GM19328 (cell line): ENCODE measurements at regions not wholly inside any gene's neighbourhood (a gene's known extent, or its start where the extent isn't known, plus 50 kb on each side); places are given as distances from the start of the nearest gene placed in this dataset.

Experiments used
- ATAC-seq: cut with Tn5 transposase; IDR thresholded peaks from one replicate; pipeline ENCODE4 v1.9.1; 2021; ENCODE audit warnings: mild to moderate bottlenecking, moderate library complexity; ENCODE audit not compliant: unreplicated experiment

DNA sequence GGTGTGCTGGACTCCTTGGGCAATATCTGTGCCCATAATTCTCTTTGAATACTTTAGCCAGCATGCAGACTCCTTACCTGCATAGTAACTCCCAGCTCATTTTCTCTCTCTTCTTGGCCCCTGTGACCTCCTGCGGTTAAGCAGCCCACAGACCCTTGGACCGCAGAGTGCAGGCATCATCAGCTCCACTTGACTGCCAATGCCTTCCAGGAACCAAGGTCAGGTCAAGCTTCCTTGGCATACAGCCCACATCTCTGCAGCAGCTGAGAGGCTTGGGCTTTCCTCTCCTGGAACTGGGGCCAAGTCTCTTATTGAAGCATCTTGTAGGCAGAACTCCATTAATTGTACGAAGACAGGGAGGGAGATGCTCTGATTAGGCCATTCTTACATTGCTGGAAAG, 130.1 kb upstream of the PIEZO2 start:
- no peak for ATAC-seq

DNA sequence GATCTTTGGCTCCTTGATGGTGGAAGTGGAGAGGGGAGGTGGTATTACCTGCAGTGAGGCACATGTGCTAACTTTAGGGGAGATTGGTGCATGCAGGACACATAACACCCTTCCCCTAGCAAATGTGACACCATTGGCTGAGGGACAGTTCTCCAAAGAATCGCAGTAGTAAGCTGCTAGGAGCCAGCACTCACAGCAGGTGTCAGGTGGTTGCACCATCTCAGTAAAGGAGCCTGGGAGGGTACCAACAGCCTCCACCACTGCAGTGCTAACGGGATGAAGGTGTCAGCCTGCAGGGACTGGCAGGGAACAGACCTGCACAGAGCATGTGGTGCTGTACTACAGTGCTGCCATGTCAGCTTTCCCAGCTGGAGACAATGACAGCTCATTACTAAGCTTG, 127.3 kb upstream of the PIEZO2 start:
- no peak for ATAC-seq

DNA sequence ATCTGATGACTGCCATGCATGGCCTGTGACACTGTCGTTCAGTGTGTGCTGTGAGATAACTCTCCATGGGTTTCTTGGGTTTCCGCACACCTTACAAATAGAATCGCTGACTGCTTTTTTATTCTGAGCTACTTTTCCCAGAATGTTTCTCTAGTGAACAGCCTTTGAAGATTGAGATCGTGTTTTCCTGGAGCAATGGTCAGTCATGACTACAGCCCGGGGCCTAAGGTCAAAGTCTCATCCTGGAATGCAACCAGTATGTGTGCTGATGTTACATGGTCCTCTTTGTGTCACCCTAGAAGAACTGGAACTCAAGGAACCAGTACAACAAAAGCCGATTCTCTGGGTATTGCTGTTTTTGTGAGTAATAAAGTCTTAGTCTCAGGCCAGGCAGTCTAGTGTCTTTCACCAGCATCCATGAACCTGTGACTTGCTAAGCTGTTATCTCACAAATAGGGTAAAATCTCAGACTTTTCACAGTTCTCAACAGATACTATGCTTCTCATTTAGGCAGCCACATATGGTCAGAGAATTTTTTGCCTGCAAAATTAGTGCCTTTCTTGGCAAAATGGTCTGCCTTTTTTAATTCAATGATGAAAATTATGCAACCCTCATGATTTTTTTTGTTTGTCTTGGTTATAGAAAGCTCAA, 124.9 kb upstream of the PIEZO2 start:
- no peak for ATAC-seq

DNA sequence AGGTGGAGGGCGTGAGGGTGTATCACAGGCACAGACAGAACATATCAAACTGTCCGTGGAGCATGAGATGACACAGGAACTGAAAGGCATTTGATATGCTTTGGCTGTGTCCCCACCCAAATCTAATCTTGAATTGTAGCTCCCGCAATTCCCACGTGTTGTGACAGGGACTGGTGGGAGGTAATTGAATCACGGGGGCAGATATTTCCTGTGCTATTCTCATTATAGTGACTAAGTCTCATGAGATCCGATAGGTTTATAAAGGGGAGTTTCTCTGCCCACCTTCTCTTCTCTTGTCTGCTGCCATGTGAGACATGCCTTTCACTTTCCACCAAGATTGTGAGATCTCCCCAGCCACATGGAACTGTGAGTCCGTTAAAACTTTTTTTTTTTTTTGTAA, 123.1 kb upstream of the PIEZO2 start:
- no peak for ATAC-seq

DNA sequence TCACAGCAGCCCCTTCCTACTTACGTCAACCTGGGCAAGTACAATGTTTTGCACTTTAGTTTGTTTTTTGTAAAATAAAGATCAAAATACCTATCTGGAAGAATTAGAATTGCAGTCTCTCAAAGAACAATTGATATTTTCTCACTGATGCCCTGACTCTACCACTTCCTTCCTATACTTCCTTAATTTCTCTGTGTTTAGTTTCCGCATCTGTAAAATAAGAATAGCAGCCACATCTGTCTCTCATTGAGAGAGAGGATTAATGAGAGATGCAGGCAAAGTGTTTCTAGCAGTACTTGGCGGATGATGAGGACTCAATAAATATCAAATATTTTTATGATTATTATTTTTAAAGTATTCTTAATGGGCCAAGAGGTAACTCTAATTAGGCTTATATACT, 122.6 kb upstream of the PIEZO2 start:
- ATAC-seq, result no peak

DNA sequence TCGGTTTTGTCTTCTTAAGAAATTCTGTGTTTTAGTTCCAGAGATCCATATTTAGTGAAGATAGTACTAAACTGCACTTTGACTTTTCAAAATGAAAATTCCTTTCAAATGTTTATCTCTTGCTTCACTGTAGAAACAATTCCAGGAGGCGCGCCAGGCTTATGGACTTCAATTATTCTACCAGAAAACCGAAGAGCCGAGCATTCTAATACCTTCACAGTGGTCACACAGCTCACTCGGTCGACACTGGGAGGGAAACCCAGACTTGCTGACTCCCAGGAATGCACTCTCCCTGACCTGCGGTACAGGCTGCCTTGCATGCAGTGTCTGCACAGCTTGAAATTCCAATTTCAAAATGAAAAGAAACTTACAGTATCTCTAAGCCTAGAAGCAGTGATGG, 119.9 kb upstream of the PIEZO2 start:
- ATAC-seq, result no peak

DNA sequence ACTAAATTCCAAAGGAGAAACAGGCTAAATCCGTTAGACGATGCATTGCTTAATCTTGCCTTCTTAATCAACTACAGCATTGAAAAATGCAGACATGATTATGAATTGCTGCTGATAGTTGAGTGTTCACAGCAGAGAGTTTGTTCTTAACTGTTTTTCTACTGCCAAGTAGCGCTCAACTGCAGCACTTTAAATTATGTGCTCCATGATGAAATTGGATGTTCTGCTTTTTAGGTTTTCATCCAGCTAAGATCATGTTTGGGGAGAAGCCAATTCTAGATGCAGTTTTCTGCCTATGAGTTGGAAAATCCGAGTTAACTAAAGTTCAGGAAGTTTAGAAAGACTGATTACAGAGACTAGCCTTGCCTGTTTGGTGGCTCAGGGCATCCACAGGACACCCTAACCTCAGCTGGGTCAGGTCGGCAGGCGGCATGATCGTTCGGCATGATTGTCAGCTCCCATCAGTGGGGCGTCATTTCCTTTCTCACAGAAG, 119.4 kb upstream of the PIEZO2 start:
- no peak for ATAC-seq

DNA sequence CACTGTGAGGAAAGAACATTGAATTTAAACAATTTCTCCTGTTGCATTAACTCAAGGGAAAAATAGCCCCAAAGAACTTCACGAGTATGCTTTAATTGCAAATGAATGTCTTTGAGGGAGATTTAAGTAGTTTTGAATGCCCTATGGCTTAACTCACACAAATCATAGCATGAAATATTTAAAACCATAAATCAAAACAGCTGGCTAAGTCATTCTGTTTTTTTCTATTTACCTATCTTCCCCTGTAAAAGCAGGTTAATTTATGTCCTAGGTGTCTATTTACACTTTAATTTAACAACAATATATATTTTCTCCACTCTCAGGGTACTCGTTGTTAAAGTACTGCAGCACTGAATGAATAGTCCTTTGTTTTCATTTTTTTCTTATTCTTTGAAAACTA, 118.8 kb upstream of the PIEZO2 start:
- no peak for ATAC-seq

DNA sequence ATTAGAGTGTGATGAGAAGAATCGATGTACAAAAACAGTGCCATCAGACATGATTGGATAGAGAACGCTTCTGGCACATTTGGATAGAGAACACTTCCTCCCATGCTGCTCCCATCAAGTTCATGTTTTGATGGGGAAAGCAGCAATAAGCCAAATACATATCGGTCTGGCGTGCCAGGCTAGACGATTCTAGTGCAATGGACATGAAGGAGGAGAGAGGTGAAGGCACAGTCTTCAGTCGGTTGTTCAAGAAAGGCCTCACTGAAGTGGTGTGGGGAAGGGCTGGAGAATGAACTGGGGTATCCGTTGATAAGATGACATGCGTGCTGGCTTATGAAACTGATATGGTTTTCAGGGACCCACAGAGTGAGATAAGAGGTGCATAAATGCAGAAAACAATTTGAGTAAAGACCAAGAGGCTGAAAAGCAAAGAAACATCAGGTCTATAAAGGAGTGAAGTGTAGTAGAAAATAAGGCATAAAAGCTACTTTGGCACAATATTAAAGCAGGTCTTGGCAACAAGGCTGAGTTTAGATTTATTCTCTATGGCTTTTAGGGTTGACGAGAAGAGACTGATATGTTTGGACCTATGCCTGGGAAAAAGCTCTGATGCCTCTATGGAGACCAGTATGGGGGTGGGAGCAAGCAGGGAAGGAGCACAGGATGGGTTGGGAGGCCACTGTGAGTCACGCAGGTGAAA, 117.6 kb upstream of the PIEZO2 start:
- no peak for ATAC-seq

DNA sequence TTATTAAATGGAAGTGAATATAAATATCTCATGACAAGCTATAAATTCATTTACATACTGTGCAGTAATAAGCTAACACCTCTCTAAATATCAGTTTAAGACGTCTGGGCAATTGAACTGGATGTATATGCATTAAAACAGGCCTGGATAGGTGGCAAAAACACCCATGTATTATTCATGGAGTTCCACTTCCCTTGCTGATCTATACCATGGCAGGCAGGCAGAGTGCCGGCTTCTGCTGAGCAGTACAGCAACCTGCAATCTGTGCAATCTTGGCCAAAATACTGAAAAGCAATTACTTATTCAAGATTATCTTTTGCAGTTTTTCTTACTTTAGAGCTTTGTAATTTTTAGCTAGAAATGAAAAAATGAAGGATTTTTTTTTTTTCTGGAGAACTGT, 112.1 kb upstream of the PIEZO2 start:
- no peak for ATAC-seq

DNA sequence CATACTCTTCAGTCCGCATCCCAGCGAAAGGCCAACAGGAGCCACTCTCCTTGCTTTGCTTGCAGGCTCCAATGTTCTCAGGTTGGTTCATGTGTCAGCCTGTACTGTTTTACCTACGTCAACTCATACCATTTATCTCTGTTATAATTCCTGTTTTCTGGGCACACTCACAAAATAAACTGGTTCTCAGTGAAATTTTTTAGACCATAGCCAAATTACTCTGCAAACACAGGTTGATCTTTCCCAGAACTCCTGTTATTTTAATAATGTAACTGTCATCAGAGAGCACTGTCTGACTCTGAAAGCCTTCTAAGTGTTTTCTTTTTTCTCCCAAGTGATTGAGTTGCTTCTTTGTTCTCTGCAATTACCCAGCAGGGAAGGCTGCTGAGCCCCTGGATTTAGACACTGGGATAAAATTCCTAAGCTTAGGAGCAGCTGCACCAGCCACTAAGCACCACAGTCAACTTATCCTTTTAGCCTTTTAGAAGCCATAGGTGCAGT, 111.6 kb upstream of the PIEZO2 start:
- ATAC-seq, result no peak

DNA sequence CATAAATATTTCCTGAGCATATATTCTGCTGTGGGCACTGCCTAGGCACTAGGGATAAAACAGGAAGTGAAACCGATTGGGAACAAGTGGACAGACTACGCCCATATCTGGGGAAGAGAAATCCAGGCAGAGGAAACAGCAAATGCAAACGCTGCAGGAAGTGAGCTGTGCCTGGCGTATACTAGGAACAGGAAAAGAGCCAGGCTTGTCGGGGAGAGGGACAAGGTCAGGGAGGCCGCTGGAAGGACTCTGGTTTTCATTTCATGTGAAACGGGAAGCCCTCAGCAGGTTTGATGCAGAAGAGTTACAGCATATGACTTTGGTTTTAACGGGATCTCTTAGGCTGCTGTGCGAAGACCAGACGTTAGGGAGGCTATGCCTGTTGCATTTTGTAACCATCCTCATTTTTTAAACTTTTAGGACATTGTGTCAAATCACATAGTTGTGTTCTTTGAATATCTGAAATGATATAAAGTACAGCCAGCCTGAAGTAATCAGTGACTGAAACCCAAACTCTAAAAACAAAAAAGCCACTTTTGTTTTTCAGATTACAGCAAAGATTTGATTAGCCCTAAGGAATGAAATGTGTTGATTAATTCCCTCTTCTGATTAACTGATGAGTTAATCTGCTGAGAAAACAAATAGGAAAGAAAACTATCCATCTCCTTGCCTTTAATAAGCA, 110.2 kb upstream of the PIEZO2 start:
- no peak for ATAC-seq

DNA sequence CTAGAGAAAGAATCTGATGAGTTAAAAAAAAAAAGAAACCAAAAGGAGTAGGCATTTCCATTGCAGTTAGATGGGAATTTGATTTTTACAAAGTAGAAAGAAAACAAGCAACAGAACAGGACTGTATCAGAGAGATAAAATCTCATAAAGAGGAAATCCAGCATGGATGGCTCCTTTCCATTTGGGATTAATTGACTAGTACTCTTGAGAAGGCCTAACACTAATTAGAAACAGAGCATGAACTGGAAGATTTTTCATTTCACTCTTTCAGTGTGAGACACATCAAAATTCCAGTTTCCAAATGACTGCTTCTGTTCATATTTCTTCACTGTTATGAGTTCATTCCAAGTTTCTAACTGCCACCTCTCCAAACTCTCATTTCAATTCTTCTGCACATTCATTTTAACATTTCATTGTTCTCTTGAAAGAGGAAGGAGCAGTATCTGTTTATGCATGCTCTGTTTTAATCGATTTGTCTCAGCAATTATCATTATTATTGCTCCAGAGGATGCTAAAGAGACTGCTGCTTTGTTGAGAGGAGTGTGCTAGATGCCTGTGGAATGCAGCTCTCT, 108.8 kb upstream of the PIEZO2 start:
- no peak for ATAC-seq

DNA sequence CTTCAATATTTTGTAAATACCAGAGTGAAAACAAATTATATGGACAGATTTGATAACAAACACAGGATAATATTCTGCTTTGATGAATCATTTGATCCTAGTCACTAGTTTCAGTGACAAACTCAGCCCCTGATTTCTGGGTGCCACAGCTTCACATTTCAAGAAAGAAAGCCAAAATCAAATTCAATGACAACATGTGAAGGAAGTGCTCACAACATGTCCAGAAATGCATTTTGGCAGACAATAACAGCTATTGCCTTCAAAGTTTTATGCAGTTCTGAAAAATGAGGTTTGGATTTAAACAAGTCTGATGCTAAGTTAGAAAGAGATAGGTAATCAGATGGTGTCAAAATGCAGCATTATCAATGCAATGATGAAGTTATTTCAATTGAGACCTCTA, 106.9 kb upstream of the PIEZO2 start:
- ATAC-seq, result no peak

DNA sequence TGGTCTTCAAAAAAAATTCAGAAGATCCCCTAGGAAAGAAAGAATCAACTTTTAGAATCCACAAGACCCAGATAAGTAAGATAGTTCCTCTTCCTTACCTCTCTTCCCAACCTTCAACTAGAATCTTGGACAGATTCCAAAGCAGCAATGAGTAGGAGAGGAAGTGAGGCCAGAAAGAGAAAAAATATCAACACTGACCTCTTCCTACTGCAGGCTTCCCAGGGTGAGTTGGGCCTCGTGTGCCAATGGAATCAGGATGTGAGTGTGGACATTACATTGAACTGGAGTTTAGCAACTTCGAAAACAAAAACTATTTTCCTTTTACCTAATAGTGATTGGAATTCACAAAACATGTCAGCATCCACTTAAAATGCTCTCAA, 102.5 kb upstream of the PIEZO2 start:
- no peak for ATAC-seq

DNA sequence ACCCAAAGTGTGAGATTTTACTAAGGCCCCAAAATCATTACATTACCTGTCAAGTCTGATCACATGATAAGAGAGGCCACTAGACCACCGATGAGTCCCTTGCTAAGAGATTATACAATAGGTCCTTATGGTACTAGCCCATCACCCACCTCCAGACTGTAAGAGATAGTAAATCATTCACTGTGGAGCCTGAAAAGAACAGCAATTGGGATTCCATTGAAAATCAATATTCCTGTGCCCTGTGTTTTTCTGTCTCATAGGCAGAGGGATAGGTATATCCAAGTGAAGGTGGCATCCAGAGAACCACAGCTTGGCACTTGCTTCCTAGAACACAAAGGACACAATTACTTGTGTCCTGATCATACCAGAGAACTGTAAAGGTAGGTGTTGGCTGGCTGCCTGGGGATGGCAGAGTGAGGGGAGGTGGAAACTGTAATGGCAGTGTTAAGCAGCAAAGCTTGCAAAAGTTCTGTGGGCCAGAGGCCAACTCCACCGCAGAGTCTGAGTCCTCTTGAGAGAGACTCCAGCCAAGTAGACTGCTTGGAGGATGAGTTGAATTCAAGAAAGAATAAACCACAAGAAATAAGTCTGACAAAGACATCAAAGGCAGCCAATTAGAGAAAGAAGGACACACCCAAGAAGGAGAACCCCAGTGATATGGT, 102.0 kb upstream of the PIEZO2 start:
- no peak for ATAC-seq

DNA sequence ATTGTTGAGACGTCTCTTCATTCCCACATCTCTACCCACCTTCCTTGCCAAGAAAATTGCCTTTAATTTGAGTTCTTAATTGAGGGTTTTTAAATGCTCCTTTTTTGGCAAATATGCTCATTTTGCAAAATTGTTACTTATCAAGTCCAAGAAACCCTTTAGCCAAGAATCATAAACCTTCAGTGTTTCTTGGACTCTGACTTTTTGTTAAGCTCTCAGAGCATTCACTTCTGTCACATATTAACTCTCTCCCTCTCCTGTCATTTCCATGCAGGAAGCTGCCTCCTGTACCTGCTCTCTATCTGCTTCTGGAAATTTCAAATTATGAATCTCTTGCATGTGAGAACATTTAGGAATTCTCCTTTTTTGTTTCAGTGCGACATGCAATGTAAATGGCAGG, 100.0 kb upstream of the PIEZO2 start:
- ATAC-seq, result no peak

DNA sequence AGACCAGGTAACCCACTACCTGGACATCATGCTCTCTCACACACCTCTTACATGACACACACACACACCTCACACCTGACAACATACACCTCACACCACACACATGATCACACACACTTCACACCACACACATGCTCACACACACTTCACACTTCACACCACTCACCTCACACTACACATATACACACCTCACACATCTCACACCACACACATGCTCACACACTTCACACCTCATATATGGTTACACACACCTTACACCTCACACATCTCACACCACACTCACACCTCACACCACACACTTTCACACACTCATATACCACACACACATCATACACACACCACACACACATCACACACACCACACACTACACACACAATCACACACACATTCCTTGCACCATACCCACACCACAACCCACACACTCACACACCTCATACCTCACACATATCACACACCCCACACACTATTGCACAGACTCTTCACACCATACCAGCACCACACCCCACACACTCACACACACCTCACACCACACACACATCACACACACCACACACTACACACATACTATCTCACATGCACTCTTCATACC, 98.1 kb upstream of the PIEZO2 start:
- no peak for ATAC-seq

DNA sequence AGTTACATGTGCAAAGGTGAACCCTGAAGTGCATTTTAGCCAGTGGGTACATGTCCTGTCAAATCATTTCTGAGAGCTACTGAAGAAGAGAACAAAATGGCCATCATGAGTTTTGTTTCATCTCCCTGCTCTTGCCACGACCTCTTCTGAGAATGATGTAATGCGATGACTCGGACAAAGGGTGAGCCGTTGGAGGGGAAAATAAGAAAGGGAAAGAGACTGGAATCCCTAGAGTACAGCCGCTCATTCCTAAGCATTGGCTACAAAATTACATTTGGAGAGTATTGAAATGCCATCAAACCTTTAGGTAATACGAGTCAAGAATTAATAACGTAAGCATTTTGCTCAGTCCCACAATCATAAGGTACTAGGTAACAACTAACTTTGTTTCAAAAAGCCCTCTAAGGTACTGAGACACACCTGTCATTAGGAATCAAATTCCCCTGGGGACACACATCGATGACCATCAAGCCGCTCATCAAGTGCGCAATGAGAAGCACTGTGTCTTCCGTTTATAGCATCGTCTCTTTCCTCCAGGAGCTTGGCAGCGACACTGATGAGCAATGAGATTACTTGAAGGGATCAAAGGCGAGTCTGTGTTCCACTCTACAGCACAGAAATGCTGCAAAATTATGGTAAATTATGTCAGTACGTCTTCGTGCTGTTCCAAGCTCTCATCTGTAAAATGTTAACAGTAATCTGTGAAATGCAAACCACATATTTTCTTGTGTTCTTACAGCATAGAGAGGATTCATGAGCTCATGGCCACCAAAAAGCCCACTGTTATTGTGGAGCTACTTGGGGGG, 97.3 kb upstream of the PIEZO2 start:
- no peak for ATAC-seq

DNA sequence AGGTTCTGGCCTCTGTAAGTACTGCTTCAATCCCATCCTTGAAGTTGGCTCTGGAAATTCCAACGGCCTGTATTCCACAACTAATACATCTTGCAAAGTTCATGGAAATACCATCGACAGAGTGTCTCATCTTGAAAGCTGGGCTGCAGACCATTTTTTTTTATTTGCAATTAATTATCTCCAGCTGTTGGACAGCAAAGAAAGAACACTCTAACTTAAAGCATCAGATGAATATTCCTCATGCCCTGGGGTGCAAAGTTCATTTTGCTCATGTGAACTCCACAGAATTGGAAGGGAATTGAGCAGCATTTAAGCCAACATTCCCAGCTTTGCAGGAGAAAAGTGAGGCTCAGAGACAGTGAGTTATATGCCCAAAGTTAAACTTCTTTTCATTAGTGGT, 96.5 kb upstream of the PIEZO2 start:
- ATAC-seq, result no peak
